H9 (cell line): ENCODE measurements at regions not wholly inside any gene's neighbourhood (a gene's known extent, or its start where the extent isn't known, plus 50 kb on each side); places are given as distances from the start of the nearest gene placed in this dataset.

Experiments used
- DNase-seq: peaks from one replicate; pipeline ENCODE4 v3.0.0-alpha.2; 2017
- H2AFZ ChIP-seq: one replicate; pipeline ENCODE4 v1.6.1; 2013; ENCODE audit warnings: mild to moderate bottlenecking, low read length, control low read depth, moderate library complexity
- H2AK5ac ChIP-seq: 2 replicates; pipeline ENCODE4 v1.6.1; 2013; ENCODE audit warnings: low read length, control low read depth, mixed read lengths; ENCODE audit not compliant: insufficient read length
- H2BK120ac ChIP-seq: one replicate; pipeline ENCODE4 v1.6.1; 2013; ENCODE audit warnings: low read depth, mild to moderate bottlenecking, low read length, control low read depth, inconsistent platforms; ENCODE audit not compliant: poor library complexity, severe bottlenecking
- H2BK12ac ChIP-seq: 2 replicates; pipeline ENCODE4 v1.6.1; 2013; ENCODE audit warnings: low read length, control low read depth, mixed read lengths, low read depth; ENCODE audit not compliant: insufficient read length
- H2BK15ac ChIP-seq: 2 replicates; pipeline ENCODE4 v1.6.1; 2013; ENCODE audit warnings: low read depth, low read length, control low read depth
- H2BK20ac ChIP-seq: one replicate; pipeline ENCODE4 v1.6.1; 2013; ENCODE audit warnings: low read depth, mild to moderate bottlenecking, low read length, control low read depth, inconsistent platforms; ENCODE audit not compliant: poor library complexity, severe bottlenecking
- H2BK5ac ChIP-seq: 2 replicates; pipeline ENCODE4 v1.6.1; 2013; ENCODE audit warnings: low read length, control low read depth, mixed read lengths; ENCODE audit not compliant: insufficient read length
- H3K14ac ChIP-seq: 2 replicates; pipeline ENCODE4 v1.6.1; 2013; ENCODE audit warnings: low read length, control low read depth; ENCODE audit not compliant: insufficient read depth
- H3K18ac ChIP-seq: 2 replicates; pipeline ENCODE4 v1.6.1; 2013; ENCODE audit warnings: low read depth, mild to moderate bottlenecking, mixed read lengths, low read length, control low read depth; ENCODE audit not compliant: insufficient read length
- H3K23ac ChIP-seq: 2 replicates; pipeline ENCODE4 v1.6.1; 2013; ENCODE audit warnings: low read length, control low read depth, mixed read lengths, low read depth; ENCODE audit not compliant: insufficient read length
- H3K23me2 ChIP-seq: 2 replicates; pipeline ENCODE4 v1.6.1; 2013; ENCODE audit warnings: low read depth, mild to moderate bottlenecking, mixed read lengths, low read length, control low read depth; ENCODE audit not compliant: insufficient read length, poor library complexity, severe bottlenecking
- H3K27ac ChIP-seq: 2 replicates; pipeline ENCODE4 v1.5.1; 2013; ENCODE audit warnings: low read length, control low read depth, mixed read lengths, low read depth; ENCODE audit not compliant: insufficient read length
- H3K27me3 ChIP-seq: 2 replicates; pipeline ENCODE4 v1.6.1; 2013; ENCODE audit warnings: low read length, control low read depth, inconsistent platforms; ENCODE audit not compliant: insufficient read depth
- H3K4ac ChIP-seq: 2 replicates; pipeline ENCODE4 v1.6.1; 2013; ENCODE audit warnings: low read depth, mild to moderate bottlenecking, control low read depth, inconsistent platforms, low read length, moderate library complexity
- H3K4me1 ChIP-seq: 2 replicates; pipeline ENCODE4 v1.6.1; 2013; ENCODE audit warnings: low read length, control low read depth, inconsistent platforms; ENCODE audit not compliant: insufficient read depth
- H3K4me2 ChIP-seq: 2 replicates; pipeline ENCODE4 v1.6.1; 2013; ENCODE audit warnings: low read length, control low read depth, mixed read lengths; ENCODE audit not compliant: insufficient read length, insufficient read depth
- H3K56ac ChIP-seq: 2 replicates; pipeline ENCODE4 v1.6.1; 2013; ENCODE audit warnings: low read depth, mild to moderate bottlenecking, mixed read lengths, low read length, control low read depth; ENCODE audit not compliant: insufficient read length
- H3K79me1 ChIP-seq: 2 replicates; pipeline ENCODE4 v1.6.1; 2013; ENCODE audit warnings: low read depth, mild to moderate bottlenecking, moderate library complexity, low read length, control low read depth, inconsistent platforms; ENCODE audit not compliant: insufficient read depth, poor library complexity, severe bottlenecking
- H3K79me2 ChIP-seq: 2 replicates; pipeline ENCODE4 v1.6.1; 2013; ENCODE audit warnings: low read length, control low read depth, inconsistent platforms; ENCODE audit not compliant: insufficient read depth
- H3K9ac ChIP-seq: 2 replicates; pipeline ENCODE4 v1.6.1; 2013; ENCODE audit warnings: low read length, control low read depth, mixed read lengths; ENCODE audit not compliant: insufficient read length; ENCODE audit errors: extremely low read depth
- H3K9me3 ChIP-seq: one replicate; pipeline ENCODE4 v1.6.1; 2013; ENCODE audit warnings: low read depth, low read length, inconsistent platforms; ENCODE audit not compliant: control insufficient read depth
- H3T11ph ChIP-seq: one replicate; pipeline ENCODE4 v1.6.1; 2013; ENCODE audit warnings: mild to moderate bottlenecking, low read length, control low read depth, inconsistent platforms
- H4K20me1 ChIP-seq: one replicate; pipeline ENCODE4 v1.6.1; 2013; ENCODE audit not compliant: control insufficient read depth, insufficient read length, insufficient read depth
- H4K5ac ChIP-seq: 2 replicates; pipeline ENCODE4 v1.6.1; 2013; ENCODE audit warnings: low read depth, mild to moderate bottlenecking, mixed read lengths, low read length, control low read depth; ENCODE audit not compliant: insufficient read length
- H4K8ac ChIP-seq: replicated peaks from 2 replicates; pipeline ENCODE4 v1.6.1; 2013; ENCODE audit warnings: low read length, control low read depth, mixed read lengths, low read depth; ENCODE audit not compliant: insufficient read length
- H4K91ac ChIP-seq: 2 replicates; pipeline ENCODE4 v1.6.1; 2013; ENCODE audit warnings: low read depth, mild to moderate bottlenecking, moderate library complexity, mixed read lengths, low read length, control low read depth; ENCODE audit not compliant: insufficient read length
- H3K27ac Mint-ChIP-seq, 3 experiments: 2 replicates in 2 of 3; 3 replicates in 1 of 3; pipeline ENCODE4 v1.8.0; 2020 to 2021; ENCODE audit warnings: mixed read lengths in 3 of 3, mild to moderate bottlenecking in 1 of 3, moderate library complexity in 1 of 3
- H3K27me3 Mint-ChIP-seq: 2 replicates; pipeline ENCODE4 v1.8.0; 2021; ENCODE audit warnings: low read depth, mild to moderate bottlenecking, moderate library complexity, mixed read lengths
- H3K36me3 Mint-ChIP-seq, 3 experiments: 2 replicates in 2 of 3; 3 replicates in 1 of 3; pipeline ENCODE4 v1.8.0; 2020 to 2021; ENCODE audit warnings: low read depth in 3 of 3, mixed read lengths in 3 of 3; ENCODE audit not compliant: insufficient read depth in 1 of 3
- H3K4me1 Mint-ChIP-seq, 2 experiments: 2 replicates each; pipeline ENCODE4 v1.8.0; 2020; ENCODE audit warnings: mixed read lengths in 2 of 2
- H3K4me3 Mint-ChIP-seq, 2 experiments: 2 replicates in 1 of 2; 3 replicates in 1 of 2; pipeline ENCODE4 v1.8.0; 2020 to 2021; ENCODE audit warnings: mild to moderate bottlenecking in 2 of 2, mixed read lengths in 2 of 2, moderate library complexity in 1 of 2
- H3K9me3 Mint-ChIP-seq, 2 experiments: 2 replicates in 1 of 2; 3 replicates in 1 of 2; pipeline ENCODE4 v1.8.0; 2020; ENCODE audit warnings: mild to moderate bottlenecking in 2 of 2, mixed read lengths in 2 of 2, moderate library complexity in 1 of 2
- WGBS: extraction: QIAGEN DNeasy Blood & Tissue Kit; methylation state at CpG from one replicate; pipeline ENCODE4 v1.1.7; 2013; ENCODE audit warnings: missing lambda C conversion rate, low lambda C conversion rate, mixed read lengths; ENCODE audit not compliant: insufficient read length; ENCODE audit errors: extremely low coverage; 5-methylcytosine and 5-hydroxymethylcytosine counted together
- TF ChIP-seq, protein P1 (sequence below): fragments of 200-600 bp; sonication (generic); conservative IDR thresholded peaks from 3 replicates; pipeline ENCODE4 v1.8.0; 2021; ENCODE audit warnings: antibody characterized with exemption, mild to moderate bottlenecking

DNA sequence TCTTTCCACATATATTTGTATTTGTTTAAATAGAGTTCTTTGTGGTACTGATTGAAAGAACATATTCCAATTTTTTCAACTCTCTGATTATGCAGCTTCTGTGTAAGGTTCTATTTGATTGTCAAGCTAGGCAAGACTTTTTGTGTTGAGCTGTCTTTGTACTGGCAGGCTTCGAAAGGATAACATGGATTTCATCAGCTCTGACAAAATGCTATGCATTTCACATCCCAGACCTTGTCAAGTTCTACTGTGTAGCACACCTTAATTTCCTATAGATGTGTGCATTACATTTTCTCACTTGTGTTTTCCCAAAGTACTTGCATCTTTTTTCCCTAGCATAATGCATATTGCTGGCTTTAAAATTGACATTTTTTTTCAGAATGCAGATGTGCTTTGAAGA is 555.0 kb upstream of the GYPC start:
- H3K4me3 Mint-ChIP-seq, result no peak overlapping the region
- H2BK5ac ChIP-seq, result no peak overlapping the region

More for the DNA sequence above, 555.0 kb upstream of the GYPC start:
- Histone ChIP-seq H3K4me2 (no peak overlapping the region), H3K9ac (no peak overlapping the region), H2BK20ac (no peak overlapping the region), H2AK5ac (no peak overlapping the region), H3K18ac (no peak overlapping the region), H4K5ac (no peak overlapping the region), H3K27me3 (no peaks in the 10 kb centered on the region), H3K56ac (no peak overlapping the region), H2AFZ (no peak overlapping the region), H3K14ac (no peak overlapping the region), H3K4me1 (no peaks in the 10 kb centered on the region), H3K79me2 (no peaks in the 10 kb centered on the region), H4K91ac (no peak overlapping the region), H4K20me1 (no peaks in the 10 kb centered on the region), H2BK15ac (no peak overlapping the region), H2BK120ac (no peak overlapping the region), H2BK12ac (no peak overlapping the region), H4K8ac (no peak overlapping the region), H3K79me1 (no peaks in the 10 kb centered on the region), H3K23ac (no peak overlapping the region), H3K9me3 (no peaks in the 10 kb centered on the region), H3K27ac (no peak overlapping the region), H3T11ph (no peak overlapping the region), H3K23me2 (no peaks in the 10 kb centered on the region), H3K4ac (no peak overlapping the region)
- TF ChIP-seq, protein P1, sequence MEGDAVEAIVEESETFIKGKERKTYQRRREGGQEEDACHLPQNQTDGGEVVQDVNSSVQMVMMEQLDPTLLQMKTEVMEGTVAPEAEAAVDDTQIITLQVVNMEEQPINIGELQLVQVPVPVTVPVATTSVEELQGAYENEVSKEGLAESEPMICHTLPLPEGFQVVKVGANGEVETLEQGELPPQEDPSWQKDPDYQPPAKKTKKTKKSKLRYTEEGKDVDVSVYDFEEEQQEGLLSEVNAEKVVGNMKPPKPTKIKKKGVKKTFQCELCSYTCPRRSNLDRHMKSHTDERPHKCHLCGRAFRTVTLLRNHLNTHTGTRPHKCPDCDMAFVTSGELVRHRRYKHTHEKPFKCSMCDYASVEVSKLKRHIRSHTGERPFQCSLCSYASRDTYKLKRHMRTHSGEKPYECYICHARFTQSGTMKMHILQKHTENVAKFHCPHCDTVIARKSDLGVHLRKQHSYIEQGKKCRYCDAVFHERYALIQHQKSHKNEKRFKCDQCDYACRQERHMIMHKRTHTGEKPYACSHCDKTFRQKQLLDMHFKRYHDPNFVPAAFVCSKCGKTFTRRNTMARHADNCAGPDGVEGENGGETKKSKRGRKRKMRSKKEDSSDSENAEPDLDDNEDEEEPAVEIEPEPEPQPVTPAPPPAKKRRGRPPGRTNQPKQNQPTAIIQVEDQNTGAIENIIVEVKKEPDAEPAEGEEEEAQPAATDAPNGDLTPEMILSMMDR, result no peak
- WGBS, result no CpG with 5 or more reads among the region's 1 CpG
- no peak for DNase-seq
- Mint-ChIP-seq H3K9me3 (peaks cover 1 to 2% of the 10 kb centered on the region in 2 experiments; a peak in 3 of 5 replicates), H3K36me3 (no peaks in the 10 kb centered on the region; a peak in 1 of 7 replicates), H3K27ac (no peak overlapping the region), H3K27me3 (no peaks in the 10 kb centered on the region), H3K4me1 (0 out of 4 replicates have a peak, but pooled peaks cover 0 to 2% of the 10 kb centered on the region in 2 experiments)
